ENCODE measurements at regions not wholly inside any gene's neighbourhood (a gene's known extent, or its start where the extent isn't known, plus 50 kb on each side); places are given as distances from the start of the nearest gene placed in this dataset.

- Histone ChIP-seq H3K4me3 (ENCODE audit: low read length in 2 of 2) (no peak overlapping the region), H3K36me3 (ENCODE audit: control insufficient read depth in 1 of 2, insufficient read depth in 2 of 2, low read length in 1 of 2) (no peaks in the 10 kb centered on the region), H3K9me3 (ENCODE audit: control insufficient read depth, low read length) (no peaks in the 10 kb centered on the region), H3K4me1 (ENCODE audit: control insufficient read depth in 1 of 2, insufficient read depth in 2 of 2, low read length in 2 of 2) (no peaks in the 10 kb centered on the region), H3K27ac (ENCODE audit: low read depth in 1 of 2, low read length in 2 of 2) (no peak overlapping the region), H3K27me3 (ENCODE audit: control insufficient read depth in 1 of 2, insufficient read depth in 2 of 2, low read length in 1 of 2) (no peaks in the 10 kb centered on the region)
- ATAC-seq (ENCODE audit: low FRiP score) (no peak), DNase-seq (no peak)
- intact Hi-C loops (cut with DNase I): no loop called here
- WGBS, 2 donors: 89% methylated on average over 2 of the region's 2 CpGs
These were observed 173.8 kb downstream of the BCL11A start for GRCh38 chr2:60379684-60380083.

DNA sequence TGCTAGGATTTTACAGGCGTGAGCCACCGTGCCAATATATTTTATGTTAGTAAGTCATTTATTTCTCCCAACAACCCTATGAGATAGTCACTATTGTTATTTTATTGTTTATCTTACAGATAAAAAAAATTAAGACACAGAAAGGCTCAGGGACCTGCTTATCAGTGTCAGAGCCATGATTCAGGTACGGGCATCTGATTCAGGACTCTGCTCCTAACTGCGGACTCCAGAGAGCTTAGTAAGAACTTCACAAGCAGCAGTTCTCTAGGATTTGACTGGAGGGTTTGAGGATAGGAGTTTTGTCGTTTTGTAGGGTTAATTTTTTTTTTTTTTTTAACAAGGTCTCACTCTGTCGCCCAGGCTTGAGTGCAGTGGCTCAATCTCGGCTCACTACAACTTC is 174.2 kb downstream of the BCL11A start:
- Histone ChIP-seq H3K9me3 (ENCODE audit: control insufficient read depth, low read length) (no peaks in the 10 kb centered on the region), H3K4me3 (ENCODE audit: low read length in 2 of 2) (no peak overlapping the region), H3K27me3 (ENCODE audit: control insufficient read depth in 1 of 2, insufficient read depth in 2 of 2, low read length in 1 of 2) (no peaks in the 10 kb centered on the region), H3K27ac (ENCODE audit: low read depth in 1 of 2, low read length in 2 of 2) (no peak overlapping the region), H3K36me3 (ENCODE audit: control insufficient read depth in 1 of 2, insufficient read depth in 2 of 2, low read length in 1 of 2) (no peaks in the 10 kb centered on the region), H3K4me1 (ENCODE audit: control insufficient read depth in 1 of 2, insufficient read depth in 2 of 2, low read length in 2 of 2) (no peaks in the 10 kb centered on the region)
- 76 to 87% methylated on average over 7 of the region's 7 CpGs for WGBS, 2 donors
- DNase-seq (no peak), ATAC-seq (ENCODE audit: low FRiP score) (no peak)
- intact Hi-C loops (cut with DNase I): no loop called here

DNA sequence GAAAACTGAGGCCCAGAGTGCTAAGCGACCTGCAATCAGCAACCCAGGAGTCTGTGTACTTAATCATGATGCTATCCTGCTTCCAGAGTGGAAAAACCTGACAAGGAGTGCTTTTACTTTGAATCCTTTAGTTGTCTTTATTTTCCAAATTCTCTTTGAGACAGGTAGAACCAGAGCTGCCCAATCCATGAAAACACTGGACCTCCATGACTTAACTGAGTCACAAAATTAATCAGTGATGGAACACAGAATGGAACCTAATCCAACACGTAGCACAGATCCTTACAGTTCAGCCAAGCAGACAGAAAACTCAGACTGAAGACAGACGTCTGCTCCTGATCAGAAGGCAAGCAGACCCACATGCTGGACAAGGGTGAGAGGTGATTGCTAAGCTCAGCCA is 175.6 kb downstream of the BCL11A start:
- Histone ChIP-seq H3K27me3 (ENCODE audit: control insufficient read depth in 1 of 2, insufficient read depth in 2 of 2, low read length in 1 of 2) (no peaks in the 10 kb centered on the region), H3K27ac (ENCODE audit: low read depth in 1 of 2, low read length in 2 of 2) (no peak overlapping the region), H3K4me1 (ENCODE audit: control insufficient read depth in 1 of 2, insufficient read depth in 2 of 2, low read length in 2 of 2) (no peaks in the 10 kb centered on the region), H3K4me3 (ENCODE audit: low read length in 2 of 2) (no peak overlapping the region), H3K36me3 (ENCODE audit: control insufficient read depth in 1 of 2, insufficient read depth in 2 of 2, low read length in 1 of 2) (no peaks in the 10 kb centered on the region), H3K9me3 (ENCODE audit: control insufficient read depth, low read length) (no peaks in the 10 kb centered on the region)
- DNase-seq: no peak
- no peak for ATAC-seq (ENCODE audit: low FRiP score)
- intact Hi-C loops (cut with DNase I): no loop called here
- WGBS, 2 donors: 90 to 93% methylated on average over 3 of the region's 3 CpGs

- no peak overlapping the region for H3K27ac ChIP-seq (ENCODE audit: low read depth in 1 of 2, low read length in 2 of 2)
- no peaks in the 10 kb centered on the region for H3K36me3 ChIP-seq (ENCODE audit: control insufficient read depth in 1 of 2, insufficient read depth in 2 of 2, low read length in 1 of 2)
- ATAC-seq (ENCODE audit: low FRiP score) (no peak), DNase-seq (no peak)
- intact Hi-C loops (cut with DNase I): no loop called here
- 94 to 98% methylated on average over 3 of the region's 3 CpGs for WGBS, 2 donors
- H3K9me3 ChIP-seq (ENCODE audit: control insufficient read depth, low read length): no peaks in the 10 kb centered on the region
- H3K27me3 ChIP-seq (ENCODE audit: control insufficient read depth in 1 of 2, insufficient read depth in 2 of 2, low read length in 1 of 2): no peaks in the 10 kb centered on the region
- H3K4me3 ChIP-seq (ENCODE audit: low read length in 2 of 2): no peak overlapping the region
- no peaks in the 10 kb centered on the region for H3K4me1 ChIP-seq (ENCODE audit: control insufficient read depth in 1 of 2, insufficient read depth in 2 of 2, low read length in 2 of 2)
These were observed 177.2 kb downstream of the BCL11A start for GRCh38 chr2:60376252-60376651.

DNA sequence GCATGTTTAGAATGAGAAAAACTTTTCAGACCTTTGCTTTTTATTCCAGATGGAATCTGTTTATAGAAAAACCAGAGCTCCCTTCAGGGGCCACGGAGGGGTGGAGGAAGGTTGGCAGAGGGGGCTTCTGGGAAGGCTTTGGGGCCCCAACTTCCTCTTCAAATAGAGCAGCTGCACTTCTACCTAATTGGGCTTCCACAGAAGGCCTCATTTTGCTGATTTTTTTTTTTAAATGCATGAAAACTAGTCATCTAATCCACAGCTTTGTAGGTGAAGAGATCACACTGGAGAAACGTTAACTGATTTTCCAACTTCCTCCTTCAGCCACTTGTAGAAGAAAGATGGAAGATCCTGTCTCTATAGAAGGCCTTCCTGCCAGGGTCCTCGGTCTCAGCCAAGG is 181.8 kb downstream of the BCL11A start:
- H3K36me3 ChIP-seq (ENCODE audit: control insufficient read depth in 1 of 2, insufficient read depth in 2 of 2, low read length in 1 of 2): no peaks in the 10 kb centered on the region
- no peaks in the 10 kb centered on the region for H3K27me3 ChIP-seq (ENCODE audit: control insufficient read depth in 1 of 2, insufficient read depth in 2 of 2, low read length in 1 of 2)
- no peak overlapping the region for H3K27ac ChIP-seq (ENCODE audit: low read depth in 1 of 2, low read length in 2 of 2)
- ATAC-seq (ENCODE audit: low FRiP score) (no peak), DNase-seq (no peak)
- intact Hi-C loops (cut with DNase I): no loop called here
- H3K4me1 ChIP-seq (ENCODE audit: control insufficient read depth in 1 of 2, insufficient read depth in 2 of 2, low read length in 2 of 2): no peaks in the 10 kb centered on the region
- 81 to 89% methylated on average over 3 of the region's 3 CpGs for WGBS, 2 donors
- no peak overlapping the region for H3K4me3 ChIP-seq (ENCODE audit: low read length in 2 of 2)
- no peaks in the 10 kb centered on the region for H3K9me3 ChIP-seq (ENCODE audit: control insufficient read depth, low read length)

DNA sequence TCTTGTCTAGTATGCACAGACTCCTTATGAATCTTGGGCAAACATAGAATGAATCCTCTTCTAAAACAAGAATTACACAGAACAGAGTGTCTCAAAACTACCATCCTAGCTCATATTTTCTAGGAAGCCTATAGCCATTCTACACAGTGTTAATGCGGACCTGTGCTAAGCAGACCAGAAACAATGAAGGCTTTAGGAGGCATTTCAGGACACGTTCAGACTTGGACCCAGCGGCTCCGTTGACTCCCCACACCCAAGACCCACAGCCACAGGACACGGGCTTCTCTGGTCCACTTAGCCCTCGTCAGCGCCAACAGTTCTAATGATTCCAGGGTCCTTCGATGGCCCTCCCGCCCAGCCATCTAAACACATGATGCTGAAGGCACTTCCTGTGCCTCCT is 182.2 kb downstream of the BCL11A start:
- Histone ChIP-seq H3K27ac (ENCODE audit: low read depth in 1 of 2, low read length in 2 of 2) (no peak overlapping the region), H3K4me3 (ENCODE audit: low read length in 2 of 2) (no peak overlapping the region), H3K4me1 (ENCODE audit: control insufficient read depth in 1 of 2, insufficient read depth in 2 of 2, low read length in 2 of 2) (no peaks in the 10 kb centered on the region), H3K9me3 (ENCODE audit: control insufficient read depth, low read length) (no peaks in the 10 kb centered on the region), H3K36me3 (ENCODE audit: control insufficient read depth in 1 of 2, insufficient read depth in 2 of 2, low read length in 1 of 2) (no peaks in the 10 kb centered on the region), H3K27me3 (ENCODE audit: control insufficient read depth in 1 of 2, insufficient read depth in 2 of 2, low read length in 1 of 2) (no peaks in the 10 kb centered on the region)
- intact Hi-C loops (cut with DNase I): no loop called here
- no peak for ATAC-seq (ENCODE audit: low FRiP score)
- DNase-seq: no peak
- 93 to 95% methylated on average over 9 of the region's 9 CpGs for WGBS, 2 donors

- no peaks in the 10 kb centered on the region for H3K9me3 ChIP-seq (ENCODE audit: control insufficient read depth, low read length)
- no peaks in the 10 kb centered on the region for H3K36me3 ChIP-seq (ENCODE audit: control insufficient read depth in 1 of 2, insufficient read depth in 2 of 2, low read length in 1 of 2)
- no peak overlapping the region for H3K4me3 ChIP-seq (ENCODE audit: low read length in 2 of 2)
- no peaks in the 10 kb centered on the region for H3K27me3 ChIP-seq (ENCODE audit: control insufficient read depth in 1 of 2, insufficient read depth in 2 of 2, low read length in 1 of 2)
- DNase-seq (no peak), ATAC-seq (ENCODE audit: low FRiP score) (no peak)
- WGBS, 2 donors: 90 to 92% methylated on average over 4 of the region's 4 CpGs
- H3K27ac ChIP-seq (ENCODE audit: low read depth in 1 of 2, low read length in 2 of 2): no peak overlapping the region
- H3K4me1 ChIP-seq (ENCODE audit: control insufficient read depth in 1 of 2, insufficient read depth in 2 of 2, low read length in 2 of 2): no peaks in the 10 kb centered on the region
- intact Hi-C loops (cut with DNase I): no loop called here
These were observed 182.6 kb downstream of the BCL11A start for GRCh38 chr2:60370814-60371213.

DNA sequence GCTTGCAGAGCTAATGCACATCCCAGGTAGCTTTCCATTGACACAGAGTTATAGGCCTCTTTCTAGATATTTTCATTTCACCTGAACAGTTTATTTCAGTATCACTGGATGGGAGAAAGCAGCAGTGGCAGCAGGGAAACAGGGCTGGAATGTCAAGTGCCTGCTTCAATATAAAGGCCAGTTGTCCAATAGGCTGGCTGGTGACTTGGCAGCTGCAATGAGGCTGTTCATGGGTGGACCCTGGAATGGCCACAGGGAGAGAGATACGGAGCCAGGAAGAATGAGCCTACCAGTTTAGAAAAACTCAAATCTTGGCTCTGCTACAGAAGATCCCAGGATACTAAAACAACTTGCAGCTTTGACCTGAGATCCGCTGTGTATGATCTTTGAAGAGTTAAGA is 185.0 kb downstream of the BCL11A start:
- Histone ChIP-seq H3K36me3 (ENCODE audit: control insufficient read depth in 1 of 2, insufficient read depth in 2 of 2, low read length in 1 of 2) (no peaks in the 10 kb centered on the region), H3K9me3 (ENCODE audit: control insufficient read depth, low read length) (no peaks in the 10 kb centered on the region), H3K4me3 (ENCODE audit: low read length in 2 of 2) (no peak overlapping the region), H3K4me1 (ENCODE audit: control insufficient read depth in 1 of 2, insufficient read depth in 2 of 2, low read length in 2 of 2) (no peaks in the 10 kb centered on the region), H3K27ac (ENCODE audit: low read depth in 1 of 2, low read length in 2 of 2) (no peak overlapping the region), H3K27me3 (ENCODE audit: control insufficient read depth in 1 of 2, insufficient read depth in 2 of 2, low read length in 1 of 2) (no peaks in the 10 kb centered on the region)
- 51 to 53% methylated on average over 2 of the region's 2 CpGs for WGBS, 2 donors
- DNase-seq: no peak
- no peak for ATAC-seq (ENCODE audit: low FRiP score)
- intact Hi-C loops (cut with DNase I): no loop called here

DNA sequence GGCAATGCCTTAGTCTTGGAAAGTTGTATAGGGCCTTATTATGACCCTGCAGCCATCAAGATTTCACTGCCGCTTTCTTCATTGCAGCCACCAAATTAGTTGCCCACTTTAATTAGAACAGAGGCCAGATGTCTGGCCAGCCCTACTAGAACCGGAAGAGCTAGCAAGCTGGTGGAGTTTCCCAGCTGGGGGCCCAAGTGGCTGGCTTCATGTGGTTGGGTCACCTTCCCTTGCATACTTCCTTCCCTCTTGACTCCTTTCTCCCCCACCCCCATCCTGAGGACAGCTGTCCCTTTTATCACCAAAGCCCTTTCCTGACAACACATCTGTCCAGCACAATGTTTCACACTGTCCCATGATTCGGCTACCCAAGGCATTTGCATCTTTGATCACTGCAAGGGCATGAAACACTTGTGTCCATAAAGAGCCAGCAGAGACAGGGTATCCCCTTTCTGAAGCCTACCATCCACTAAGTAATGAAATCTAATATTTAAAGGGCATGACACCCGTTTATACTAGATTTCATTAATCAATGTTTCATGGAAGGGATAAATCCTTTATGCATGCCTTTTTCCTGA is 187.2 kb downstream of the BCL11A start:
- DNase-seq (no peak), ATAC-seq (ENCODE audit: low FRiP score) (no peak)
- H3K27me3 ChIP-seq (ENCODE audit: control insufficient read depth in 1 of 2, insufficient read depth in 2 of 2, low read length in 1 of 2): no peaks in the 10 kb centered on the region
- H3K4me3 ChIP-seq (ENCODE audit: low read length in 2 of 2): no peak overlapping the region
- no peaks in the 10 kb centered on the region for H3K4me1 ChIP-seq (ENCODE audit: control insufficient read depth in 1 of 2, insufficient read depth in 2 of 2, low read length in 2 of 2)
- H3K27ac ChIP-seq (ENCODE audit: low read depth in 1 of 2, low read length in 2 of 2): no peak overlapping the region
- WGBS, 2 donors: 84 to 89% methylated on average over 4 of the region's 4 CpGs
- H3K36me3 ChIP-seq (ENCODE audit: control insufficient read depth in 1 of 2, insufficient read depth in 2 of 2, low read length in 1 of 2): no peaks in the 10 kb centered on the region
- H3K9me3 ChIP-seq (ENCODE audit: control insufficient read depth, low read length): no peaks in the 10 kb centered on the region
- intact Hi-C loops (cut with DNase I): no loop called here
